Panc1 (cell line): ENCODE measurements at regions not wholly inside any gene's neighbourhood (a gene's known extent, or its start where the extent isn't known, plus 50 kb on each side); places are given as distances from the start of the nearest gene placed in this dataset.

Experiments
- ATAC-seq: fragments of 200-7000 bp; cut with Tn5 transposase; 2 replicates; pipeline ENCODE4 v1.9.1; 2020; ENCODE audit warnings: mild to moderate bottlenecking, moderate library complexity
- BruUV-seq: library from RNA; stranded (reverse); fragments of 400-500 nt; replicated peaks from 2 replicates; lab custom pipeline; 2021; lab: Mats Ljungman, UMichigan
- CTCF ChIA-PET: fragments of 300-600 bp; sonication (Branson Sonifier 250); formaldehyde crosslinking; loops from one replicate; lab custom pipeline; 2022; ENCODE audit warnings: antibody characterized with exemption; lab: Charles Lee
- POLR2A ChIA-PET: fragments of 300-600 bp; sonication (Branson Sonifier 250); formaldehyde crosslinking; loops from one replicate; lab custom pipeline; 2022; ENCODE audit warnings: antibody characterized with exemption; lab: Charles Lee
- DNase-seq: peaks from one replicate; pipeline ENCODE4 v3.0.0-alpha.2; 2010; ENCODE audit warnings: low read depth, low spot score
- H3K27ac ChIP-seq: 2 replicates; pipeline ENCODE4 v1.5.1; 2011; ENCODE audit warnings: mild to moderate bottlenecking, low read length, inconsistent platforms
- H3K27me3 ChIP-seq: fragments of 200-500 bp; sonication (Bioruptor generic); 2 replicates; pipeline ENCODE4 v1.6.0; 2014; ENCODE audit warnings: low read length, inconsistent platforms; ENCODE audit not compliant: control insufficient read depth, insufficient read depth
- H3K36me3 ChIP-seq: fragments of 200-500 bp; sonication (Bioruptor generic); 2 replicates; pipeline ENCODE4 v1.5.1; 2014; ENCODE audit warnings: inconsistent platforms, mild to moderate bottlenecking, low read length, moderate library complexity; ENCODE audit not compliant: control insufficient read depth, insufficient read depth
- H3K4me1 ChIP-seq: 2 replicates; pipeline ENCODE4 v1.5.1; 2011; ENCODE audit warnings: inconsistent platforms, mild to moderate bottlenecking, low read length, moderate library complexity; ENCODE audit not compliant: control insufficient read depth, insufficient read depth
- H3K4me3 ChIP-seq, 2 experiments: 2 replicates each; pipeline ENCODE4 v1.5.1; 2011 to 2012; ENCODE audit warnings: low read depth in 2 of 2, low read length in 2 of 2, mild to moderate bottlenecking in 2 of 2, inconsistent platforms in 1 of 2, moderate library complexity in 1 of 2
- H3K9me3 ChIP-seq: fragments of 200-500 bp; sonication (Bioruptor generic); 2 replicates; pipeline ENCODE4 v1.5.1; 2014; ENCODE audit warnings: low read depth, mild to moderate bottlenecking, inconsistent platforms, low read length, moderate library complexity; ENCODE audit not compliant: control insufficient read depth, insufficient read depth
- CTCF ChIP-seq: fragments of 450-650 bp; IDR thresholded peaks from 2 replicates; pipeline ENCODE4 v1.5.1; 2017; ENCODE audit warnings: mild to moderate bottlenecking
- POLR2AphosphoS5 ChIP-seq: IDR thresholded peaks from 2 replicates; pipeline ENCODE4 v1.6.1; 2012; ENCODE audit warnings: mild to moderate bottlenecking, low read depth, low read length, moderate library complexity
- REST ChIP-seq, 2 experiments: IDR thresholded peaks; 2 replicates each; pipeline ENCODE4 v1.6.1; 2011 to 2012; ENCODE audit warnings: low read depth in 2 of 2, control low read depth in 1 of 2, low read length in 1 of 2, mild to moderate bottlenecking in 1 of 2, moderate library complexity in 1 of 2; ENCODE audit not compliant: insufficient read depth in 1 of 2
- SIN3A ChIP-seq: IDR thresholded peaks from 2 replicates; pipeline ENCODE4 v1.6.1; 2012; ENCODE audit warnings: low read depth, mild to moderate bottlenecking, low read length, moderate library complexity, borderline replicate concordance; ENCODE audit not compliant: insufficient read depth
- TCF7L2 ChIP-seq: IDR thresholded peaks from 2 replicates; pipeline ENCODE4 v1.6.1; 2011; ENCODE audit warnings: mild to moderate bottlenecking, low read depth, low read length, inconsistent platforms
- in situ Hi-C: cut with HindIII; loops from 2 replicates; pipeline ENCODE4 v1.10.0; 2016; ENCODE audit warnings: low sequenced_read_pairs, low pct_unique_long_range_greater_than_20kb
- intact Hi-C: fragments of 100-400 bp; cut with micrococcal nuclease; formaldehyde crosslinking; loops from one replicate; pipeline ENCODE4 v1.10.0; 2022; ENCODE audit not compliant: unreplicated experiment

- TF ChIP-seq TCF7L2 (no peak), POLR2AphosphoS5 (no peak), CTCF (no peak), REST (IDR thresholded peaks at IDR 0.05; ENCODE audit: insufficient read depth in 1 of 2, low read depth in 2 of 2, low read length in 1 of 2) (no peak), SIN3A (no peak)
- Histone ChIP-seq H3K4me1 (no peaks in the 10 kb centered on the region), H3K9me3 (no peaks in the 10 kb centered on the region), H3K36me3 (no peaks in the 10 kb centered on the region), H3K27ac (no peak overlapping the region), H3K27me3 (no peaks in the 10 kb centered on the region), H3K4me3 (no peak overlapping the region)
- ChIA-PET POLR2A (no interaction called here), CTCF (no interaction called here)
- intact Hi-C loops (no loop called here), in situ Hi-C loops (no loop called here)
- no TSS peak for BruUV-seq
- ATAC-seq (no peak), DNase-seq (no peak)
These were observed 647.7 kb downstream of the KCNT2 start for GRCh38 chr1:195960580-195960979.

- BruUV-seq: no TSS peak
- ATAC-seq: no peak
- H3K36me3 ChIP-seq: no peaks in the 10 kb centered on the region
These were observed 650.1 kb downstream of the KCNT2 start for GRCh38 chr1:195958131-195958530.

More at GRCh38 chr1:195958131-195958530, 650.1 kb downstream of the KCNT2 start:
- TF ChIP-seq CTCF: no peak
- no peak for TF ChIP-seq TCF7L2
- no peak for TF ChIP-seq REST (IDR thresholded peaks at IDR 0.05; ENCODE audit: insufficient read depth in 1 of 2, low read depth in 2 of 2, low read length in 1 of 2)
- TF ChIP-seq SIN3A: no peak
- TF ChIP-seq POLR2AphosphoS5: no peak
- in situ Hi-C loops: no loop called here
- DNase-seq: no peak
- Histone ChIP-seq H3K27ac (no peak overlapping the region), H3K27me3 (no peaks in the 10 kb centered on the region), H3K4me3 (no peak overlapping the region), H3K4me1 (no peaks in the 10 kb centered on the region), H3K9me3 (no peaks in the 10 kb centered on the region)
- POLR2A ChIA-PET: no interaction called here
- intact Hi-C loops: no loop called here
- CTCF ChIA-PET: no interaction called here
